Karpas-422 (cell line): ENCODE measurements at regions not wholly inside any gene's neighbourhood (a gene's known extent, or its start where the extent isn't known, plus 50 kb on each side); places are given as distances from the start of the nearest gene placed in this dataset.
"Not testable (repeated sequence)": the region's sequence is repeated elsewhere in the genome, so short reads cannot be mapped to it uniquely, and the experiment has no call there.

Source experiments
- DNase-seq: peaks from one replicate; pipeline ENCODE4 v3.0.0-alpha.2; 2015
- H2AFZ ChIP-seq: fragments of 200-600 bp; sonication (generic); 2 replicates; pipeline ENCODE4 v1.6.1; 2014; ENCODE audit warnings: antibody characterized with exemption, low read length, mixed read lengths
- H3K27ac ChIP-seq: fragments of 200-600 bp; sonication (generic); 2 replicates; pipeline ENCODE4 v1.5.1; 2014; ENCODE audit warnings: mild to moderate bottlenecking, low read length, moderate library complexity
- H3K27me3 ChIP-seq: fragments of 200-600 bp; sonication (generic); 2 replicates; pipeline ENCODE4 v1.6.1; 2014; ENCODE audit warnings: low read length, mixed read lengths
- H3K36me3 ChIP-seq: fragments of 200-600 bp; sonication (generic); 2 replicates; pipeline ENCODE4 v1.6.1; 2014; ENCODE audit warnings: low read length, mixed read lengths; ENCODE audit not compliant: insufficient read depth
- H3K4me1 ChIP-seq: fragments of 200-600 bp; sonication (generic); 2 replicates; pipeline ENCODE4 v1.6.1; 2014; ENCODE audit warnings: mild to moderate bottlenecking, low read length, mixed read lengths
- H3K4me2 ChIP-seq: fragments of 200-600 bp; sonication (generic); 2 replicates; pipeline ENCODE4 v1.6.1; 2014; ENCODE audit warnings: low read length, low read depth, mild to moderate bottlenecking; ENCODE audit not compliant: poor library complexity, severe bottlenecking
- H3K4me3 ChIP-seq: fragments of 200-600 bp; sonication (generic); 2 replicates; pipeline ENCODE4 v1.5.1; 2014; ENCODE audit warnings: mild to moderate bottlenecking, antibody characterized with exemption, low read length, mixed read lengths
- H3K79me2 ChIP-seq: fragments of 200-600 bp; sonication (generic); 2 replicates; pipeline ENCODE4 v1.6.1; 2014; ENCODE audit warnings: mild to moderate bottlenecking, low read length, mixed read lengths
- H3K9ac ChIP-seq: fragments of 200-600 bp; sonication (generic); 2 replicates; pipeline ENCODE4 v1.6.0; 2014; ENCODE audit warnings: low read length
- H3K9me2 ChIP-seq: fragments of 200-600 bp; sonication (generic), shearing (Covaris generic); replicated peaks from 2 replicates; pipeline ENCODE4 v1.6.0; 2014; ENCODE audit warnings: mild to moderate bottlenecking, low read length, moderate library complexity; ENCODE audit not compliant: insufficient read depth
- H3K9me3 ChIP-seq: fragments of 300-700, 200-600 bp; sonication (generic); 2 replicates; pipeline ENCODE4 v1.6.1; 2014; ENCODE audit warnings: low read length, mixed read lengths
- H4K20me1 ChIP-seq: fragments of 200-600 bp; sonication (generic); 2 replicates; pipeline ENCODE4 v1.6.1; 2014; ENCODE audit warnings: mild to moderate bottlenecking, antibody characterized with exemption, low read length, low read depth; ENCODE audit not compliant: insufficient read depth

GRCh38 chr7:157473051-157473569 is 136.3 kb downstream of the DNAJB6 start:
- no peaks in the 10 kb centered on the region for H3K79me2 ChIP-seq
- H3K4me1 ChIP-seq, result no peaks in the 10 kb centered on the region
- no peaks in the 10 kb centered on the region for H3K36me3 ChIP-seq
- H3K9ac ChIP-seq, result no peak overlapping the region
- H4K20me1 ChIP-seq, result no peaks in the 10 kb centered on the region
- no peaks in the 10 kb centered on the region; the same call in 1 of the 2 replicates for H3K27me3 ChIP-seq
- no peak overlapping the region for H2AFZ ChIP-seq
- no peaks in the 10 kb centered on the region for H3K9me2 ChIP-seq
- H3K9me3 ChIP-seq, result no peaks in the 10 kb centered on the region; the same call in 1 of the 2 replicates
- H3K4me2 ChIP-seq, result no peak overlapping the region
- DNase-seq, result no peak
- no peak overlapping the region for H3K4me3 ChIP-seq
- H3K27ac ChIP-seq, result no peak overlapping the region

GRCh38 chr7:157474685-157475084 is 137.9 kb downstream of the DNAJB6 start:
- Histone ChIP-seq H3K4me1 (no peaks in the 10 kb centered on the region), H3K4me2 (no peak overlapping the region), H3K79me2 (no peaks in the 10 kb centered on the region), H3K36me3 (no peaks in the 10 kb centered on the region), H3K9me3 (no peaks in the 10 kb centered on the region; the same call in 1 of the 2 replicates), H3K9ac (no peak overlapping the region), H3K4me3 (no peak overlapping the region), H2AFZ (no peak overlapping the region), H3K27ac (no peak overlapping the region), H4K20me1 (no peaks in the 10 kb centered on the region), H3K27me3 (no peaks in the 10 kb centered on the region; the same call in 1 of the 2 replicates), H3K9me2 (no peaks in the 10 kb centered on the region)
- peak; percentile 89 for DNase-seq

GRCh38 chr7:157475095-157475494 is 138.3 kb downstream of the DNAJB6 start:
- H4K20me1 ChIP-seq, result no peaks in the 10 kb centered on the region
- H2AFZ ChIP-seq, result no peak overlapping the region
- no peak for DNase-seq
- H3K9ac ChIP-seq, result no peak overlapping the region
- H3K27ac ChIP-seq, result no peak overlapping the region
- no peak overlapping the region for H3K4me3 ChIP-seq
- no peak overlapping the region for H3K4me2 ChIP-seq
- H3K4me1 ChIP-seq, result no peaks in the 10 kb centered on the region
- no peaks in the 10 kb centered on the region for H3K79me2 ChIP-seq
- no peaks in the 10 kb centered on the region for H3K9me2 ChIP-seq
- no peaks in the 10 kb centered on the region for H3K36me3 ChIP-seq
- H3K27me3 ChIP-seq, result no peaks in the 10 kb centered on the region; the same call in 1 of the 2 replicates
- H3K9me3 ChIP-seq, result no peaks in the 10 kb centered on the region; the same call in 1 of the 2 replicates

GRCh38 chr7:157475601-157476000 is 138.8 kb downstream of the DNAJB6 start:
- Histone ChIP-seq H4K20me1 (no peaks in the 10 kb centered on the region), H3K79me2 (no peaks in the 10 kb centered on the region), H2AFZ (no peak overlapping the region), H3K36me3 (no peaks in the 10 kb centered on the region), H3K27me3 (no peaks in the 10 kb centered on the region; the same call in 1 of the 2 replicates), H3K9me3 (no peaks in the 10 kb centered on the region; the same call in 1 of the 2 replicates), H3K4me3 (no peak overlapping the region), H3K27ac (no peak overlapping the region), H3K4me1 (no peaks in the 10 kb centered on the region), H3K4me2 (no peak overlapping the region), H3K9ac (no peak overlapping the region), H3K9me2 (no peaks in the 10 kb centered on the region)
- DNase-seq, result no peak

GRCh38 chr7:157476201-157476600 is 139.4 kb downstream of the DNAJB6 start:
- Histone ChIP-seq H3K4me1 (no peaks in the 10 kb centered on the region), H3K4me2 (no peak overlapping the region)
- no peak for DNase-seq

GRCh38 chr7:157476654-157477549 is 140.1 kb downstream of the DNAJB6 start:
- H3K4me2 ChIP-seq, result no peak overlapping the region
- no peak overlapping the region for H2AFZ ChIP-seq
- no peaks in the 10 kb centered on the region; the same call in 1 of the 2 replicates for H3K27me3 ChIP-seq
- no peaks in the 10 kb centered on the region for H3K36me3 ChIP-seq
- H3K9ac ChIP-seq, result no peak overlapping the region
- no peaks in the 10 kb centered on the region for H3K9me2 ChIP-seq
- no peak overlapping the region for H3K27ac ChIP-seq
- no peaks in the 10 kb centered on the region; the same call in none of the 2 replicates for H3K9me3 ChIP-seq
- H3K4me1 ChIP-seq, result no peaks in the 10 kb centered on the region
- no peaks in the 10 kb centered on the region for H3K79me2 ChIP-seq
- no peak for DNase-seq
- no peak overlapping the region for H3K4me3 ChIP-seq
- H4K20me1 ChIP-seq, result no peaks in the 10 kb centered on the region

More at GRCh38 chr7:157476201-157476600, 139.4 kb downstream of the DNAJB6 start:
- no peaks in the 10 kb centered on the region for H3K9me2 ChIP-seq
- no peaks in the 10 kb centered on the region; the same call in 1 of the 2 replicates for H3K27me3 ChIP-seq
- H3K27ac ChIP-seq, result no peak overlapping the region
- H3K9me3 ChIP-seq, result no peaks in the 10 kb centered on the region; the same call in none of the 2 replicates
- no peak overlapping the region for H3K9ac ChIP-seq
- H3K36me3 ChIP-seq, result no peaks in the 10 kb centered on the region
- H4K20me1 ChIP-seq, result no peaks in the 10 kb centered on the region
- no peaks in the 10 kb centered on the region for H3K79me2 ChIP-seq
- H2AFZ ChIP-seq, result no peak overlapping the region
- no peak overlapping the region for H3K4me3 ChIP-seq

GRCh38 chr7:157477550-157478212 is 140.9 kb downstream of the DNAJB6 start:
- H2AFZ ChIP-seq, result no peak overlapping the region
- no peaks in the 10 kb centered on the region for H3K79me2 ChIP-seq
- H3K9me2 ChIP-seq, result no peaks in the 10 kb centered on the region
- H3K27ac ChIP-seq, result no peak overlapping the region
- no peaks in the 10 kb centered on the region for H3K36me3 ChIP-seq
- no peak overlapping the region for H3K4me3 ChIP-seq
- no peak overlapping the region for H3K9ac ChIP-seq
- DNase-seq, result no peak
- no peaks in the 10 kb centered on the region for H3K4me1 ChIP-seq
- no peaks in the 10 kb centered on the region; the same call in none of the 2 replicates for H3K9me3 ChIP-seq
- no peak overlapping the region for H3K4me2 ChIP-seq
- no peaks in the 10 kb centered on the region for H4K20me1 ChIP-seq
- no peaks in the 10 kb centered on the region; the same call in 1 of the 2 replicates for H3K27me3 ChIP-seq

GRCh38 chr7:157478611-157479010 is 141.8 kb downstream of the DNAJB6 start:
- H2AFZ ChIP-seq, H3K4me3 ChIP-seq, H3K4me1 ChIP-seq, H4K20me1 ChIP-seq, H3K79me2 ChIP-seq, H3K9me2 ChIP-seq, H3K4me2 ChIP-seq, H3K27me3 ChIP-seq, H3K27ac ChIP-seq, H3K9ac ChIP-seq, H3K36me3 ChIP-seq, H3K9me3 ChIP-seq, DNase-seq: not testable (repeated sequence)
